GM18502 (cell line): ENCODE measurements at regions not wholly inside any gene's neighbourhood (a gene's known extent, or its start where the extent isn't known, plus 50 kb on each side); places are given as distances from the start of the nearest gene placed in this dataset.

Experiments
- ATAC-seq: cut with Tn5 transposase; IDR thresholded peaks from one replicate; pipeline ENCODE4 v1.9.1; 2021; ENCODE audit warnings: mild to moderate bottlenecking; ENCODE audit not compliant: unreplicated experiment, poor library complexity

- no peak for ATAC-seq
Measured at GRCh38 chr15:81471151-81471550, 97.1 kb upstream of the TMC3 start.

GRCh38 chr15:81469154-81469553 is 95.1 kb upstream of the TMC3 start:
- no peak for ATAC-seq

GRCh38 chr15:81466741-81467140 is 92.7 kb upstream of the TMC3 start:
- no peak for ATAC-seq

DNA sequence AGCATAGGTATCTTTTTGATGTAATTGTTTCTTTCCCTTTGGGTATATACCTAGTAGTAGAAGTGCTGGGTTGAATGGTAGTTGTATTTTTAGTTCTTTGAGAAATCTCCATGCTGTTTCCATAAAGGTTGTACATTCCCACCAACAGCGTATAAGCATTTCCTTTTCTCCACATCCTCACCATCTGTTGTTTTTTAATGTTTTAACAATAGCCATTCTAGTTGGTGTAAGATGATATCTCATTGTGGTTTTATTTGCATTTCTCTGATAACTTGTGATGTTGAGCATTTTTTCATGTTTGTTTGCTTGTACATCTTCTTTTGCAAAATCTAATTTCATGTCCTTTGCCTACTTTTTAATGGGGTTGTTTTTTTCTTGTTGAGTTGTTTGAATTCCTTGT is 80.0 kb upstream of the TMC3 start:
- no peak for ATAC-seq

- ATAC-seq = no peak
Measured at GRCh38 chr15:81450721-81451120, 76.7 kb upstream of the TMC3 start.

GRCh38 chr15:81449836-81450474 is 75.9 kb upstream of the TMC3 start:
- ATAC-seq = no peak

DNA sequence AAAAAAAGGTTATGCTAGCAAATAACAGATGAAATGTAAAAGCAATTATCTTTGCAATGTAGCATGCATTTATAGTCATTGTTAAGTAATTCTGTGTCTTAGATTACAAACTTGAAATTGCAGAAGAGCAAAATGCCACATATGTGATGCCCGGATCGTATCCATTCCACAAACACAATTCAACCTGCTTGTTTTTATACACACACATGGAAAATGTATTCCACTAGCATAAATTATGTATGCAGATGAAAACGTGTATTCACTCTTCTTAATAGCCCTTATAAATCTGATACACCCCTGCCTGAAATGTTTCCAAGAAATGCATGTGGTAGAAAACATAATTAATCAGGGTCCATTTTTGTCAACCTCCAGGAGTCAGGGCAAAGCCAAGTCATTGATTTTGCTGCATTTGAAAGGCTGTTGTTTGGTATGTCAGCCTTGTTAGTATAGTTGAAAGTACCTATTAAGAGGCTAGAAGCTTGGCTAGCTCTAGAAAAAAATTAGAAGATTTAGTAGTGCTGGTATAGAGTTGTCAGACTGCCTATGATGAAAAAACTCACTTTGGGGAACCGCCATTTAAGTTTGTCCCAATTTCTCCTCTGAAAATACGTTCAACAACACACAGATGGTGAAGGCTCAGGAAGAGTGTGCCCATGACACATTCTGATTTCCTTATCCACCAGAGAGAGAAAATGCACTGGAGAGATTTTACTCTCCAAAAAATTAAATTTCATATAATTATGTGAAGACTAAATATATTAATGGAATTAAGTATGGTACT is 69.2 kb upstream of the TMC3 start:
- no peak for ATAC-seq

GRCh38 chr15:81442454-81442853 is 68.4 kb upstream of the TMC3 start:
- ATAC-seq = no peak

DNA sequence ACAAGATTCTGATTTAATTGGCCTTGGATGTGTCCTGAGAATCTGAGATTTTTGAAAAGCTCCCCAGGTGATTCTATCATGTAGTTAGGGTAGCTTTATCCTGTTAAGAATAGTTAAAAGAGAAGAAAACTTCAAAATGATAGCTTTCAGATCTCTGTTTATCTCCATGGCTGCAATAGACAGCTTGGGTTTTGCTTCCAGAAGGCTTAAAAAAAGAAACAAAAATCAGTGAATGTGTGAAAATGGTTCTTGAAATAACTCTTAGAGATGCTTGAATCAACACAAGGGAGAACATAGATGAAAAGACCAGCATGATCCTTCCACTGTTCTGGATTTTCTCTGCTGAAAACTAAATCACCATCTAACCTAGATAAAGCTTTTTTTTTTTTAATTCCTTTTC is 60.8 kb upstream of the TMC3 start:
- ATAC-seq = no peak

- ATAC-seq = no peak
Measured at GRCh38 chr15:81433462-81433861, 59.4 kb upstream of the TMC3 start.

- no peak for ATAC-seq
Measured at GRCh38 chr15:81432179-81432578, 58.2 kb upstream of the TMC3 start.

- ATAC-seq = no peak
Measured at GRCh38 chr15:81427176-81427575, 53.2 kb upstream of the TMC3 start.

DNA sequence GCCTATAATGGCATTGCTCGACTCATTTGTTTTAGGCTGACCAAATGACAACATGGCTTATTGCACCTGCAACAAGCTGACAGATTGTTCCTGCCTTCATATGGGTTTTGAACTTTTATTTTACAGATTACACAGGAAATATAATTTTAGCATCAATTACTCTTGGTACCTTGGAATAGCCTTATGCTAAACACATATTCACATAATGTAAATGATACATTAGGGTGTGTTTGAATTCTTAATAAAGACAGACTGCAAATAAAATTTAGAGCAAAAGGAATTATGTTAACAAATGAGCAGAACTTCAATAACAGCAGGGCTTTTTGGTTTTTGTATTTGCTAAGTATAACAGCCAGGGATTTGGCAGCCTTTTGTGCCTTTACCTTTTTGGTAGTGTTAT is 51.9 kb upstream of the TMC3 start:
- no peak for ATAC-seq
